HepG2 (cell line): ENCODE measurements at regions not wholly inside any gene's neighbourhood (a gene's known extent, or its start where the extent isn't known, plus 50 kb on each side); places are given as distances from the start of the nearest gene placed in this dataset.

Source experiments
- DPF2 ChIP-seq: sonication (generic); formaldehyde crosslinking; IDR thresholded peaks from 2 replicates; pipeline ENCODE4 v1.4.0; 2020; ENCODE audit warnings: mild to moderate bottlenecking, low read depth, missing genetic modification reagents, borderline replicate concordance
- SP1 ChIP-seq, 2 experiments: fragments of 450-650 bp in 1 of 2; sonication (generic) in 1 of 2; formaldehyde crosslinking in 1 of 2; IDR thresholded peaks; 2 replicates each; pipeline versions ENCODE4 v1.4.0 to v1.6.1; 2016 to 2020; ENCODE audit warnings: missing genetic modification reagents in 1 of 2
- ZBTB43 ChIP-seq: sonication (generic); formaldehyde crosslinking; conservative IDR thresholded peaks from 2 replicates; pipeline ENCODE4 v1.4.0; 2020; ENCODE audit warnings: missing genetic modification reagents

DNA sequence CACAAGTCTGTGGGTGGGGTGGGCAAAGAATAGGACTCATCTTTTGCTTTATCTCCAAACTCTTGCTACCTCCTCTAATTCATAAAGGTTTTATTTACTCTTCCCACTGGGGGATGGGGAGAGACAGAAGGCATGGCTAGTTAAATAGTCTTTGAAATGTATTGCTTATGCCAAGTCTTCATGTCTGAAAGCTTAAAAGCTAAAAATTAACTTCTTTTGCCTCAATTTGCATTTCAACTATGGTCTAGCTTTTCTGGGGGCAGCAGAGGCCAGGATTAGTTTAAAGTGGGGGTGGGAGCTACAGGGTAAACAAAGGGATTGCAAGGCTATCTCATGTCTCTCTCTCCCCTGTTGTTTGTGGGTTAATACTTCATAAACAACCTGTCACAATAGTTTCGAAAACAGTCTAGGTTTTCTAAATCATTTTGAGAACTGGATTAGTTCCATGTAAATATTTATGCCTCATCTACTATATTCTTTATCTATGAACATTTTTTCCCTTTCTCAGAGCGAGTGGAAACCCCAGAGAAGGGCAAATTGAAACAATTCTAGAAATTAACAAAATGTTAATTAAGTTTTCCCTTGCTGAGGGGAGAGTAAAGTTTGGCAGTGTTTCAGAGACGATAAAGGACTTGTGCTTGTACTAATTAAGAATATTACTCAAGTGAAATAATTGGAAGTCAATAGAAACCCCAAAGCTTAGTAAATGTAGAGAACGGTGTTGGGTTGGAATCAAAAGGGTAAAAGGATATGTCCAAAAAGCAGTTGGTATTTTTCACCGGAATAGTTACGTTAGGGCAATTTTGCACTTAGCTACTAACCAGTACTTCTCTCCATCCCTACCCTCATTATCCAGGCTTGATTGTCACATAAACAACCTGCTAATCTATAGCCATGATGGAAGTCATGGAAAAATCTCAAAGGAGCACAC lies 182.2 kb downstream of the GIPC2 start:
- no peak for TF ChIP-seq DPF2 (CRISPR knock-in tag)
- TF ChIP-seq SP1 (IDR thresholded peaks at IDR 0.05): no peak
- TF ChIP-seq SP1 (CRISPR knock-in tag; IDR thresholded peaks at IDR 0.05): no peak
- TF ChIP-seq ZBTB43 (CRISPR knock-in tag): no peak
